ENCODE measurements at regions not wholly inside any gene's neighbourhood (a gene's known extent, or its start where the extent isn't known, plus 50 kb on each side); places are given as distances from the start of the nearest gene placed in this dataset.

DNA sequence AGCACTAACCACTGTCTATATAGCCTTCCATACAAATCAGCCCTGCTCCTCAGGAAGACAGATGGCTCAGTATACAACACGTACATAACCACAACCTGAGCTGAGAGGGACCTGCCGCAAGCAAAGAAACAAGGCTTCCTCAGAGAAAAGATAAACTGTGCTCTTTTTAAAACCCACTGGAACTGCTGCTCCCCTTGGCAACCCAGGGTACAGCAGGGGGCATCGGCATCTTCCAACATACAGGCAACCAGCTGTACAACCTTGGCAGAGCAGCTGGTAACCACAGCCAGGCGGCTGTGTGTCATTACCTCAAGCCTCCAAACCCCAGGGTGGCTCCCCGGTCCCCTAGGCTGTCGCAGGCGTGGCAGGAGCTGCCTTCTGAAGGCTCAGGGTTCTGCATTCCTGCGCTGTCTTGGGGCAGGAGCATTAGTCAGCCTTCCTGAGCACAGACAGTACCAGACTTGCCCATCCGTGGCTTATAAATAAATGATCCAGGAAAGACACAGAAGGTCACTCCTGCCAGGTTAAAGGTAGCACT lies 249.5 kb downstream of the ADGRG6 start:
- H3K9me3 ChIP-seq (ENCODE audit: control insufficient read depth, low read length) = no peaks in the 10 kb centered on the region
- H3K36me3 ChIP-seq (ENCODE audit: control insufficient read depth, insufficient read depth, low read length) = no peaks in the 10 kb centered on the region
- no peak for DNase-seq
- H3K4me3 ChIP-seq (ENCODE audit: insufficient read depth, low read depth, low read length, poor library complexity, severe bottlenecking) = no peak overlapping the region
- no peaks in the 10 kb centered on the region for H3K4me1 ChIP-seq (ENCODE audit: control insufficient read depth, insufficient read depth, low read length, poor library complexity, severe bottlenecking)
- no peaks in the 10 kb centered on the region for H3K27me3 ChIP-seq (replicated peaks; ENCODE audit: control insufficient read depth, insufficient read depth, low read length, poor library complexity, severe bottlenecking)
- H3K27ac ChIP-seq (ENCODE audit: insufficient read depth, low read length, poor library complexity, severe bottlenecking) = no peak overlapping the region

GRCh38 chr6:142558786-142559185 lies 257.0 kb downstream of the ADGRG6 start:
- no peak overlapping the region for H3K27ac ChIP-seq (ENCODE audit: insufficient read depth, low read length, poor library complexity, severe bottlenecking)

DNA sequence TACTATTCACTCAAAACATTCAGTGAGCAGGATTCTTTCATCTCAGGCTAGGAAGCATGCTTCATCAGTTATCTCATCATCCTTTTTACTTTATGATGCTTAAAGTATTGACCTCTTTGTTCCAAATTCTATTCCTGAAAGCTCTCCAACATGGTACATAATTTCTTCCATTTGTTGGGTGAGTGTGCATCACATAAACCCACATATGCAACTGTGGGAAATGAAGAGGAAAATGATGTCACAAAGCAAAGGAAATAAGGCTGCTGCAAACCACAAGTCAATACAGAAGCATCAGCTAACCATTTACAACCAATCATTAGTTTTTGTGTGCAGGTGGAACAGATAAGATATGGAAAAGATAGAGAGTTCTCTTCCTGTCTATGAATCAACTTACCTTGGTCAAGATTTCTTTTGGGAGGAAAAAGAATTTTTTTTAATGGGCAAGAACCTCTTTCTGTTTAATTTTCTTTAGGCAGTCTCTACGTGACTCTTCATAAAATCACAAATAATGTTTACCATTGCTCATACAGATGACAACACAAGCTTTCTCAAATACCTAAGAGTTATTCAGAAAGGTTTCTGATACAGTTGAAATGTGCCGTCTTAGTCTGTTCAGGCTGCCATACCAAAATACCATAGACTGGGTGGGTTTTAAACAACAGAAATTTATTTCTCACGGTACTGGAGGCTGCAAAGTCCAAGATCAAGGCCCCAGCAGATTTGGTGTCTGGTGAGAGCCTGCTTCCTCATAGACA lies 259.9 kb downstream of the ADGRG6 start:
- Histone ChIP-seq H3K27me3 (replicated peaks; ENCODE audit: control insufficient read depth, insufficient read depth, low read length, poor library complexity, severe bottlenecking) (no peaks in the 10 kb centered on the region), H3K4me3 (ENCODE audit: insufficient read depth, low read depth, low read length, poor library complexity, severe bottlenecking) (no peak overlapping the region), H3K27ac (ENCODE audit: insufficient read depth, low read length, poor library complexity, severe bottlenecking) (no peak overlapping the region), H3K4me1 (ENCODE audit: control insufficient read depth, insufficient read depth, low read length, poor library complexity, severe bottlenecking) (peaks cover 11% of the 10 kb centered on the region), H3K36me3 (ENCODE audit: control insufficient read depth, insufficient read depth, low read length) (no peaks in the 10 kb centered on the region), H3K9me3 (ENCODE audit: control insufficient read depth, low read length) (no peaks in the 10 kb centered on the region)
- no peak for DNase-seq

More at GRCh38 chr6:142558786-142559185, 257.0 kb downstream of the ADGRG6 start:
- no peaks in the 10 kb centered on the region for H3K9me3 ChIP-seq (ENCODE audit: control insufficient read depth, low read length)
- H3K27me3 ChIP-seq (replicated peaks; ENCODE audit: control insufficient read depth, insufficient read depth, low read length, poor library complexity, severe bottlenecking) = no peaks in the 10 kb centered on the region
- no peak overlapping the region for H3K4me3 ChIP-seq (ENCODE audit: insufficient read depth, low read depth, low read length, poor library complexity, severe bottlenecking)
- DNase-seq = no peak
- no peaks in the 10 kb centered on the region for H3K36me3 ChIP-seq (ENCODE audit: control insufficient read depth, insufficient read depth, low read length)
- H3K4me1 ChIP-seq (ENCODE audit: control insufficient read depth, insufficient read depth, low read length, poor library complexity, severe bottlenecking) = peaks cover 11% of the 10 kb centered on the region

DNA sequence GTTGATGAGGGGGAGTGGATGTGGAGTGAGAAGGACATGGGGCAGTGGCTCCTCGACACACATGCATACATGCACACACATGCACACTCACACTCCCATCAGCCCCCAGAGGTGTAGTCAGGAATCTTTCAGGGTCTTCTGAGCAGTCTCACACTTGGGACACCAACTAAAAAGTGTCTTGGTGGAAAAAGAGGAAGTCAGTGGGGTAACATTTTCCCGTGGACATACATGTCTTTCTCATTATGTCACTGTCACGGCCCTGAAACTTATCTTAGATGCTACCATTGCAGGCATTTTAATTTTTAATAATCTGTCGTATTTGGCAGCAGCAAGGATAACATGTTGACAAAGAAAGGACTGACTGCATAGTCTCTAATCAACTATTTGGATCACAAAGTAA lies 261.1 kb downstream of the ADGRG6 start:
- Histone ChIP-seq H3K9me3 (ENCODE audit: control insufficient read depth, low read length) (no peaks in the 10 kb centered on the region), H3K4me3 (ENCODE audit: insufficient read depth, low read depth, low read length, poor library complexity, severe bottlenecking) (no peak overlapping the region), H3K27me3 (replicated peaks; ENCODE audit: control insufficient read depth, insufficient read depth, low read length, poor library complexity, severe bottlenecking) (no peaks in the 10 kb centered on the region), H3K36me3 (ENCODE audit: control insufficient read depth, insufficient read depth, low read length) (no peaks in the 10 kb centered on the region), H3K27ac (ENCODE audit: insufficient read depth, low read length, poor library complexity, severe bottlenecking) (no peak overlapping the region), H3K4me1 (ENCODE audit: control insufficient read depth, insufficient read depth, low read length, poor library complexity, severe bottlenecking) (peaks cover 11% of the 10 kb centered on the region)
- no peak for DNase-seq

DNA sequence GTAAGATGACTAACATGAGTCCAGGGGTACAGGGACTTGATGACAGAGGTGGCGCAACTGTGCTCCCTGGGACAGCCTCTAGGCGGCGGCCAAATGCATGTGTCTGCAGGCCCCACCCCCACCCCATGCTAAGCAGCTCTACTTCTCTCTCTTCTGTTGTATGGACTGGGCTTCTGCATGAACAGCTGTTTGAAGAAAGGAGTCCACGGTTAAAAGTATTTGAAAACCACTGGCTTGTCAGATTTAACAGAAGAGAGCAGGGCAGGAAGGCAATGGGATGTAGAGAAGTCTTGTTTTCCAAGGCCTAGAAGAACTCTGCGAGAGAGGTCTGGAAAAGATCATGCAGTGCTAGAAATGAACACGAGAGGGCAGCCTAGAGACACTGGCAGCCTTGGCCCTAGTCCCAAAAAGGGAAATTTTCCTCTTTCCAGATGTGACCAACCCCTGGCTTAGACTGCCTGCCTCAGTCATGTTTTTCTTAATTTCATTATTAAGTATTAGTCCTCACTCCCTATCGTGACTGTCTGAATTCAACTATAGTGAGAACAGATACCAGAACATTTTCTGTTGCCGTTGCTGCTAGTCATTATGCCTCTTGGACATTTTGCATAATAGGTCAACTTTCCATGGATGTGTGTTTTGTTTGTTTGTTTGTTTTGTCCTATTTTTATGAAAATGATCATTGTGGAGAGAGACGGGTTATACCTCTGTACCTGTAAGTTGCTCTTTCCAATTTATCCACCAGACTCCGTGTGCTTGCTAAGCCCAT lies 265.0 kb downstream of the ADGRG6 start:
- no peaks in the 10 kb centered on the region for H3K36me3 ChIP-seq (ENCODE audit: control insufficient read depth, insufficient read depth, low read length)
- peaks cover 15% of the 10 kb centered on the region for H3K4me1 ChIP-seq (ENCODE audit: control insufficient read depth, insufficient read depth, low read length, poor library complexity, severe bottlenecking)
- peak in 1 of 3 donors; percentile 8 for DNase-seq

DNA sequence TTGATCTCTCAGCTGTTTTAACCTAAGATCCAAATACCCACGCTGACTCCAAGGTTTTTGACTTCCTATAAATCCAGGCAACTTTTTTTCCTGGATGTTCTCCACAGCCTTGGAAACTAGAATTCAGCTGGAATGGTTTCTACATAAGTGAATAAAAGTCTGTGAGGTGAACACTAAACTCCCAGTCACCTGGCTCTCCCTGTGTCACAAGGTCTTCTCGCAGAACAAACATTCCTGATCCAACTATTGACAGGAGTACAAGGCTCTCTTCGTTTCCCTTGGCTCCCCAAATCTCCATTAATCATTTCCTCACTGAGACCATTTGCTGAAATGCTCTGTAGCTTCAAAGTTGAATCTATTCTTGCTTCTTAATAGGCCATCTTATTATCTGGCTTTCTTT lies 265.7 kb downstream of the ADGRG6 start:
- Histone ChIP-seq H3K9me3 (ENCODE audit: control insufficient read depth, low read length) (no peaks in the 10 kb centered on the region), H3K36me3 (ENCODE audit: control insufficient read depth, insufficient read depth, low read length) (no peaks in the 10 kb centered on the region), H3K4me1 (ENCODE audit: control insufficient read depth, insufficient read depth, low read length, poor library complexity, severe bottlenecking) (peaks cover 12% of the 10 kb centered on the region), H3K4me3 (ENCODE audit: insufficient read depth, low read depth, low read length, poor library complexity, severe bottlenecking) (no peak overlapping the region), H3K27ac (ENCODE audit: insufficient read depth, low read length, poor library complexity, severe bottlenecking) (no peak overlapping the region), H3K27me3 (replicated peaks; ENCODE audit: control insufficient read depth, insufficient read depth, low read length, poor library complexity, severe bottlenecking) (no peaks in the 10 kb centered on the region)
- no peak for DNase-seq

More for the DNA sequence above, 265.0 kb downstream of the ADGRG6 start:
- no peaks in the 10 kb centered on the region for H3K27me3 ChIP-seq (replicated peaks; ENCODE audit: control insufficient read depth, insufficient read depth, low read length, poor library complexity, severe bottlenecking)
- no peak overlapping the region for H3K27ac ChIP-seq (ENCODE audit: insufficient read depth, low read length, poor library complexity, severe bottlenecking)
- no peaks in the 10 kb centered on the region for H3K9me3 ChIP-seq (ENCODE audit: control insufficient read depth, low read length)
- no peak overlapping the region for H3K4me3 ChIP-seq (ENCODE audit: insufficient read depth, low read depth, low read length, poor library complexity, severe bottlenecking)

GRCh38 chr6:142568857-142569597 lies 267.2 kb downstream of the ADGRG6 start:
- Histone ChIP-seq H3K4me1 (ENCODE audit: control insufficient read depth, insufficient read depth, low read length, poor library complexity, severe bottlenecking) (peaks cover 12% of the 10 kb centered on the region), H3K4me3 (ENCODE audit: insufficient read depth, low read depth, low read length, poor library complexity, severe bottlenecking) (no peak overlapping the region), H3K9me3 (ENCODE audit: control insufficient read depth, low read length) (no peaks in the 10 kb centered on the region), H3K27me3 (replicated peaks; ENCODE audit: control insufficient read depth, insufficient read depth, low read length, poor library complexity, severe bottlenecking) (no peaks in the 10 kb centered on the region), H3K36me3 (ENCODE audit: control insufficient read depth, insufficient read depth, low read length) (no peaks in the 10 kb centered on the region), H3K27ac (ENCODE audit: insufficient read depth, low read length, poor library complexity, severe bottlenecking) (no peak overlapping the region)
- DNase-seq = no peak

- no peak overlapping the region for H3K27ac ChIP-seq (ENCODE audit: insufficient read depth, low read length, poor library complexity, severe bottlenecking)
- no peak for DNase-seq
- H3K4me3 ChIP-seq (ENCODE audit: insufficient read depth, low read depth, low read length, poor library complexity, severe bottlenecking) = no peak overlapping the region
These were observed 267.9 kb downstream of the ADGRG6 start for GRCh38 chr6:142569676-142570075.

GRCh38 chr6:142570221-142570671 lies 268.4 kb downstream of the ADGRG6 start:
- Histone ChIP-seq H3K27ac (ENCODE audit: insufficient read depth, low read length, poor library complexity, severe bottlenecking) (no peak overlapping the region), H3K36me3 (ENCODE audit: control insufficient read depth, insufficient read depth, low read length) (no peaks in the 10 kb centered on the region), H3K4me1 (ENCODE audit: control insufficient read depth, insufficient read depth, low read length, poor library complexity, severe bottlenecking) (peaks cover 12% of the 10 kb centered on the region), H3K4me3 (ENCODE audit: insufficient read depth, low read depth, low read length, poor library complexity, severe bottlenecking) (no peak overlapping the region), H3K27me3 (replicated peaks; ENCODE audit: control insufficient read depth, insufficient read depth, low read length, poor library complexity, severe bottlenecking) (no peaks in the 10 kb centered on the region), H3K9me3 (ENCODE audit: control insufficient read depth, low read length) (no peaks in the 10 kb centered on the region)
- no peak for DNase-seq

More at GRCh38 chr6:142569676-142570075, 267.9 kb downstream of the ADGRG6 start:
- Histone ChIP-seq H3K36me3 (ENCODE audit: control insufficient read depth, insufficient read depth, low read length) (no peaks in the 10 kb centered on the region), H3K9me3 (ENCODE audit: control insufficient read depth, low read length) (no peaks in the 10 kb centered on the region), H3K27me3 (replicated peaks; ENCODE audit: control insufficient read depth, insufficient read depth, low read length, poor library complexity, severe bottlenecking) (no peaks in the 10 kb centered on the region), H3K4me1 (ENCODE audit: control insufficient read depth, insufficient read depth, low read length, poor library complexity, severe bottlenecking) (peaks cover 12% of the 10 kb centered on the region)

Measured in effector memory CD4-positive, alpha-beta T cell (primary cell).